Vagina (tissue), 2 donors: ENCODE measurements at regions not wholly inside any gene's neighbourhood (a gene's known extent, or its start where the extent isn't known, plus 50 kb on each side); places are given as distances from the start of the nearest gene placed in this dataset.
"Not testable (repeated sequence)": the region's sequence is repeated elsewhere in the genome, so short reads cannot be mapped to it uniquely, and the experiment has no call there.

Experiments
- DNase-seq, 2 donors: peaks; one replicate each; pipeline ENCODE4 v3.0.0-alpha.2; 2017; ENCODE audit errors: extremely low spot score in 2 of 2
- H3K27ac ChIP-seq: fragments of 200-600 bp; sonication (generic); one replicate; pipeline ENCODE4 v1.5.1; 2019
- H3K27me3 ChIP-seq: fragments of 200-600 bp; sonication (generic); one replicate; pipeline ENCODE4 v1.5.1; 2019
- H3K36me3 ChIP-seq, 2 donors: fragments of 200-600 bp; sonication (generic); one replicate each; pipeline ENCODE4 v1.5.1; 2017 to 2019
- H3K4me1 ChIP-seq: fragments of 200-600 bp; sonication (generic); one replicate; pipeline ENCODE4 v1.5.1; 2019
- H3K4me3 ChIP-seq, 2 donors: fragments of 200-600 bp; sonication (generic); 1 replicate in 1 of 2; 2 replicates in 1 of 2; pipeline ENCODE4 v1.5.1; 2016 to 2019
- H3K9me3 ChIP-seq: fragments of 200-600 bp; sonication (generic); one replicate; pipeline ENCODE4 v1.5.1; 2019
- CTCF ChIP-seq, 3 experiments: fragments of 450-650 bp in 2 of 3; fragments of 200-600 bp in 1 of 3; sonication (generic) in 1 of 3; IDR thresholded peaks; one replicate each; pipeline ENCODE4 v1.5.1; 2017 to 2019; ENCODE audit warnings: antibody characterized with exemption in 3 of 3, mild to moderate bottlenecking in 2 of 3, moderate library complexity in 2 of 3
- POLR2A ChIP-seq, 2 donors: fragments of 450-650 bp; IDR thresholded peaks; one replicate each; pipeline ENCODE4 v1.6.1; 2017; ENCODE audit warnings: antibody characterized with exemption in 2 of 2, mild to moderate bottlenecking in 2 of 2, moderate library complexity in 2 of 2
- POLR2AphosphoS5 ChIP-seq, 2 donors: sonication (generic); formaldehyde crosslinking; IDR thresholded peaks; one replicate each; pipeline ENCODE4 v1.9.0; 2017; ENCODE audit warnings: antibody characterized with exemption in 2 of 2, mild to moderate bottlenecking in 2 of 2, low read depth in 1 of 2; ENCODE audit not compliant: insufficient read depth in 1 of 2
- intact Hi-C: fragments of 100-400 bp; cut with DNase I; formaldehyde crosslinking; loops from one replicate; pipeline ENCODE4 v1.15.1; 2023

GRCh38 chr6:134619789-134620188, 301.9 kb upstream of the SGK1 start:
- Histone ChIP-seq H3K27me3 (no peaks in the 10 kb centered on the region), H3K9me3 (no peaks in the 10 kb centered on the region), H3K27ac (no peak overlapping the region), H3K4me3 (no peak overlapping the region), H3K4me1 (peaks cover 4% of the 10 kb centered on the region), H3K36me3 (no peaks in the 10 kb centered on the region)
- intact Hi-C loops = loop anchor here (5.0 kb wide), 1 partner anchor 653 kb away; no protein-coding TSS in a partner anchor
- DNase-seq = no peak
- TF ChIP-seq POLR2AphosphoS5 (IDR thresholded peaks at IDR 0.05; ENCODE audit: insufficient read depth in 1 of 2, low read depth in 1 of 2) (no peak), POLR2A (IDR thresholded peaks at IDR 0.05) (no peak), CTCF (IDR thresholded peaks at IDR 0.05) (no peak)

- DNase-seq = no peak
- Histone ChIP-seq H3K9me3 (no peaks in the 10 kb centered on the region), H3K4me3 (no peak overlapping the region), H3K27me3 (no peaks in the 10 kb centered on the region), H3K27ac (no peak overlapping the region), H3K36me3 (no peaks in the 10 kb centered on the region), H3K4me1 (peaks cover 4% of the 10 kb centered on the region)
- intact Hi-C loops = no loop called here
- TF ChIP-seq CTCF (IDR thresholded peaks at IDR 0.05) (no peak), POLR2A (IDR thresholded peaks at IDR 0.05) (no peak), POLR2AphosphoS5 (IDR thresholded peaks at IDR 0.05; ENCODE audit: insufficient read depth in 1 of 2, low read depth in 1 of 2) (no peak)
Observed at GRCh38 chr6:134619077-134619476, 301.2 kb upstream of the SGK1 start.

- no peak overlapping the region for H3K4me3 ChIP-seq
- intact Hi-C loops = no loop called here
- no peaks in the 10 kb centered on the region for H3K9me3 ChIP-seq
- no peaks in the 10 kb centered on the region for H3K27me3 ChIP-seq
- H3K27ac ChIP-seq = no peak overlapping the region
- H3K36me3 ChIP-seq = no peaks in the 10 kb centered on the region
- DNase-seq = no peak
- no peak for TF ChIP-seq POLR2A (IDR thresholded peaks at IDR 0.05)
- no peak for TF ChIP-seq CTCF (IDR thresholded peaks at IDR 0.05)
- TF ChIP-seq POLR2AphosphoS5 (IDR thresholded peaks at IDR 0.05; ENCODE audit: insufficient read depth in 1 of 2, low read depth in 1 of 2) = no peak
- peaks cover 7% of the 10 kb centered on the region for H3K4me1 ChIP-seq
Observed at GRCh38 chr6:134614606-134615485, 296.9 kb upstream of the SGK1 start.

- H3K27ac ChIP-seq, H3K9me3 ChIP-seq, H3K4me3 ChIP-seq, H3K27me3 ChIP-seq, DNase-seq, H3K36me3 ChIP-seq, intact Hi-C loops: not testable (repeated sequence)
- peaks cover 12% of the 10 kb centered on the region for H3K4me1 ChIP-seq
Observed at GRCh38 chr6:134612128-134612527, 294.2 kb upstream of the SGK1 start.

- peaks cover 12% of the 10 kb centered on the region for H3K4me1 ChIP-seq
- no peak overlapping the region for H3K27ac ChIP-seq
- H3K36me3 ChIP-seq = no peaks in the 10 kb centered on the region
- no peaks in the 10 kb centered on the region for H3K27me3 ChIP-seq
- intact Hi-C loops = no loop called here
- TF ChIP-seq CTCF (IDR thresholded peaks at IDR 0.05) (no peak), POLR2A (IDR thresholded peaks at IDR 0.05) (no peak), POLR2AphosphoS5 (IDR thresholded peaks at IDR 0.05; ENCODE audit: insufficient read depth in 1 of 2, low read depth in 1 of 2) (no peak)
- no peak overlapping the region for H3K4me3 ChIP-seq
- DNase-seq = no peak
- H3K9me3 ChIP-seq = no peaks in the 10 kb centered on the region
Observed at GRCh38 chr6:134610411-134610810, 292.5 kb upstream of the SGK1 start.
